K562 (cell line): ENCODE measurements at regions not wholly inside any gene's neighbourhood (a gene's known extent, or its start where the extent isn't known, plus 50 kb on each side); places are given as distances from the start of the nearest gene placed in this dataset.

Experiments used
- ATAC-seq: fragments of 200-7000 bp; cut with Tn5 transposase; 3 replicates; pipeline ENCODE4 v1.9.1; 2020; ENCODE audit warnings: moderate library complexity
- BruUV-seq: library from RNA; stranded (reverse); fragments of 400-500 nt; replicated peaks from 2 replicates; lab custom pipeline; 2021; lab: Mats Ljungman, UMichigan
- CTCF ChIA-PET: fragments of 300-600 bp; formaldehyde crosslinking; extraction: SDS; loops from one replicate; lab custom pipeline; 2021; ENCODE audit warnings: low intra/inter-chr PET ratio; lab: Yijun Ruan, JAX
- POLR2A ChIA-PET: fragments of 300-600, 350-650 bp; sonication (Branson Sonifier 250); formaldehyde crosslinking; extraction: SDS; loops from one replicate; lab custom pipeline; 2021; ENCODE audit warnings: antibody characterized with exemption, inconsistent platforms; lab: Yijun Ruan, JAX
- DNase-seq, 4 experiments: peaks; one replicate each; pipeline versions ENCODE4 v3.0.0 to v3.0.0-alpha.2; 2011 to 2018; ENCODE audit warnings: low spot score in 3 of 4, mixed read lengths in 3 of 4; ENCODE audit errors: extremely low read depth in 1 of 4
- FAIRE-seq: peaks from 2 replicates; lab custom pipeline; 2011; peaks lifted over from hg19 to GRCh38; lab: Jason Lieb, UNC
- H2AFZ ChIP-seq: 2 replicates; pipeline ENCODE4 v1.6.0; 2011; ENCODE audit warnings: low read depth, low read length, control low read depth, inconsistent platforms
- H3K27ac ChIP-seq: fragments of 200-600 bp; 3 replicates; pipeline ENCODE4 v1.8.0; 2011; ENCODE audit warnings: low read depth, mild to moderate bottlenecking, control low read depth, inconsistent platforms, low read length, moderate library complexity, mixed read lengths; ENCODE audit errors: extremely low read depth
- H3K27me3 ChIP-seq, 2 experiments: fragments of 300-600 bp in 1 of 2; 2 replicates in 1 of 2; 3 replicates in 1 of 2; pipeline versions ENCODE4 v1.6.0 to v1.8.0; 2011; ENCODE audit warnings: inconsistent platforms in 2 of 2, low read length in 2 of 2, mild to moderate bottlenecking in 1 of 2, mixed read lengths in 1 of 2, moderate library complexity in 1 of 2; ENCODE audit not compliant: control insufficient read depth in 2 of 2, insufficient read depth in 2 of 2
- H3K36me3 ChIP-seq: fragments of 300-600 bp; 3 replicates; pipeline ENCODE4 v1.8.0; 2011; ENCODE audit warnings: mild to moderate bottlenecking, low read length, inconsistent platforms; ENCODE audit not compliant: control insufficient read depth, insufficient read depth
- H3K4me1 ChIP-seq, 2 experiments: fragments of 200-600 bp in 1 of 2; replicated peaks in 1 of 2; 2 replicates in 1 of 2; 3 replicates in 1 of 2; pipeline versions ENCODE4 v1.5.1 to v1.8.0; 2011; ENCODE audit warnings: inconsistent platforms in 2 of 2, low read length in 2 of 2, mild to moderate bottlenecking in 1 of 2, mixed read lengths in 1 of 2, moderate library complexity in 1 of 2; ENCODE audit not compliant: control insufficient read depth in 2 of 2, insufficient read depth in 2 of 2
- H3K4me2 ChIP-seq: 2 replicates; pipeline ENCODE4 v1.6.1; 2011; ENCODE audit warnings: low read length, control low read depth, inconsistent platforms, mixed read lengths; ENCODE audit not compliant: insufficient read depth
- H3K4me3 ChIP-seq: fragments of 200-600 bp; sonication (generic), shearing (Covaris generic); 2 replicates; pipeline ENCODE4 v1.5.1; 2016; ENCODE audit warnings: control low read depth, inconsistent platforms
- H3K79me2 ChIP-seq: fragments of 200-600 bp; 3 replicates; pipeline ENCODE4 v1.8.0; 2011; ENCODE audit warnings: low read length, inconsistent platforms; ENCODE audit not compliant: control insufficient read depth, insufficient read depth
- H3K9ac ChIP-seq, 2 experiments: 2 replicates each; pipeline versions ENCODE4 v1.6.0 to v1.6.1; 2011; ENCODE audit warnings: low read depth in 2 of 2, low read length in 2 of 2, control low read depth in 1 of 2, inconsistent platforms in 1 of 2, mild to moderate bottlenecking in 1 of 2, mixed read lengths in 1 of 2; ENCODE audit not compliant: insufficient read depth in 1 of 2
- H3K9me1 ChIP-seq: one replicate; pipeline ENCODE4 v1.6.0; 2011; ENCODE audit warnings: inconsistent platforms, mild to moderate bottlenecking, low read length, moderate library complexity; ENCODE audit not compliant: control insufficient read depth, insufficient read depth
- H3K9me3 ChIP-seq: replicated peaks from 2 replicates; pipeline ENCODE4 v1.5.1; 2011; ENCODE audit warnings: low read depth, low read length, inconsistent platforms; ENCODE audit not compliant: control insufficient read depth, insufficient read depth
- H4K20me1 ChIP-seq: replicated peaks from 2 replicates; pipeline ENCODE4 v1.6.1; 2011; ENCODE audit warnings: low read length, inconsistent platforms, mixed read lengths; ENCODE audit not compliant: control insufficient read depth, insufficient read depth
- ARNT ChIP-seq, 2 experiments: fragments of 450-650 bp; IDR thresholded peaks; 2 replicates each; pipeline ENCODE4 v1.6.1; 2016; ENCODE audit warnings: mild to moderate bottlenecking in 1 of 2
- ELK3 ChIP-seq: fragments of 450-650 bp; formaldehyde crosslinking; IDR thresholded peaks from 2 replicates; pipeline ENCODE4 v1.4.0; 2020; ENCODE audit warnings: mild to moderate bottlenecking
- NFATC3 ChIP-seq: fragments of 450-650 bp; IDR thresholded peaks from 2 replicates; pipeline ENCODE4 v1.6.1; 2017; ENCODE audit warnings: mild to moderate bottlenecking
- ZNF217 ChIP-seq: sonication (generic); formaldehyde crosslinking; IDR thresholded peaks from 2 replicates; pipeline ENCODE4 v1.8.0; 2022; ENCODE audit warnings: mild to moderate bottlenecking, missing genetic modification reagents
- ZNF717 ChIP-seq: fragments of 250-450 bp; sonication (Bioruptor Pico); IDR thresholded peaks from 2 replicates; pipeline ENCODE4 v1.5.0; 2021
- WGBS: fragments of 100-300 bp; shearing (Covaris generic); methylation state at CpG from one replicate; pipeline ENCODE4 v1.1.6; 2016; ENCODE audit warnings: low coverage, mixed read lengths; ENCODE audit not compliant: insufficient coverage; ENCODE audit errors: missing lambda C conversion rate; 5-methylcytosine and 5-hydroxymethylcytosine counted together
- in situ Hi-C: fragments of 300-500 bp; cut with MboI; formaldehyde crosslinking; loops from 4 replicates; pipeline ENCODE4 v1.15.0; 2018; ENCODE audit warnings: inconsistent platforms, mixed read lengths
- intact Hi-C: fragments of 100-400 bp; cut with micrococcal nuclease; formaldehyde crosslinking; loops from 2 replicates; pipeline ENCODE4 v1.14.2; 2022

GRCh38 chr14:54135804-54136280 is 179.2 kb upstream of the BMP4 start:
- POLR2A ChIA-PET = no interaction called here
- H3K9ac ChIP-seq = no peak overlapping the region
- BruUV-seq = no TSS peak

More at GRCh38 chr14:54135804-54136280, 179.2 kb upstream of the BMP4 start:
- in situ Hi-C loops (no loop called here), intact Hi-C loops (no loop called here)
- DNase-seq (no peak), ATAC-seq (no peak), FAIRE-seq (no peak)
- TF ChIP-seq ELK3 (CRISPR knock-in tag) (no peak), ZNF217 (CRISPR knock-in tag) (no peak), ARNT (IDR thresholded peaks at IDR 0.05) (no peak), NFATC3 (no peak), ZNF717 (no peak)
- Histone ChIP-seq H3K4me3 (no peak overlapping the region), H3K9me3 (no peaks in the 10 kb centered on the region), H2AFZ (no peak overlapping the region), H3K36me3 (no peaks in the 10 kb centered on the region), H3K27me3 (no peaks in the 10 kb centered on the region), H3K9me1 (no peaks in the 10 kb centered on the region), H3K27ac (no peak overlapping the region), H3K4me1 (no peaks in the 10 kb centered on the region), H3K4me2 (no peak overlapping the region), H4K20me1 (no peaks in the 10 kb centered on the region), H3K79me2 (no peaks in the 10 kb centered on the region)
- CTCF ChIA-PET = no interaction called here
- WGBS = 0% methylated on average over 3 of the region's 3 CpGs
